NCI-H82 treated with DMSO at 0.1 percent for 48 hours (cell line): ENCODE measurements at regions not wholly inside any gene's neighbourhood (a gene's known extent, or its start where the extent isn't known, plus 50 kb on each side); places are given as distances from the start of the nearest gene placed in this dataset.

Source experiments
- DNase-seq: peaks from one replicate; lab custom pipeline; 2025; ENCODE audit not compliant: unreplicated experiment; lab: John Stamatoyannopoulos, UW

GRCh38 chr1:212557739-212558692 is 50.5 kb upstream of the ATF3 start:
- no peak for DNase-seq

DNA sequence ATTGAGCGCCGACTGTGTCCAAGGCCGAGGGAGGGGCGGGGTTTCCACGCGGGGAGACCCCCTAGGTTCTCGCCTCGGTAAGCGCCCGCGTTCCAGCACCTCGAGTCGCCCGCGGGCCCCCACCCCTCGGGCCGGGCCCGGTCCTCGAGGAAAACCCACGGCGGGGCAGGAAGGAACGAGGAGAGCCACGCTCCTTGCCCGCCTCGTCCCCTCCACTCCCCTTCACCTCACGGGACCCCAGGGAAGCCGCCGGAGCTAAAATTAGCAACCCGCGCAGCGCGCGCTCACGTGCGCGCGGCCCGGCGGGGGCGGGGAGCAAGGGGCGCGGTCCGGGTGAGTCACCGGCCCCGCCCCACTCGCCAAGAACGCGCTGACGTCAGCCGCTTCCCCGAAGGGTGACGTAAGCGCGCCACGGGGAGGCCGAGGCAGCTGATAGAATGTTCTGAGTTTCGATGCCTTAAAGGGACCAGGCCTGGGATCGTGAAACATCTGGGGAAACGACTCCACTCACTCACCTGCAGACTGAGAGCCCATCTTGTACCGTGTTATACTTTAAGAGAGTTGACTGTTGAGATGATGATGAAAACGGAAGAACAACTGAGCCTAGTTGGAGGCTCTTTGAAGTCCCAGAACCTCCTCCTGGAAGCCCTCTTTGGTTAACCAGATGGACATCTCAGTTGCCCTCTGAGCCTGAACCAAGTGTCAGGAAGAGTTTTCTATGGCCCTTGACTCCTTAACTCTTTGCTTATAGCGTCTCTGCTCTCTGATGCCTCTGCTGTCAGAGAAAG is 49.7 kb upstream of the ATF3 start:
- DNase-seq: no peak
